Stomach (tissue), 4 donors: ENCODE measurements at regions not wholly inside any gene's neighbourhood (a gene's known extent, or its start where the extent isn't known, plus 50 kb on each side); places are given as distances from the start of the nearest gene placed in this dataset.
"Not testable (repeated sequence)": the region's sequence is repeated elsewhere in the genome, so short reads cannot be mapped to it uniquely, and the experiment has no call there.

ENCODE experiments used
- EP300 ChIP-seq: sonication (generic); formaldehyde crosslinking; IDR thresholded peaks from one replicate; pipeline ENCODE4 v1.6.1; 2017; ENCODE audit warnings: antibody characterized with exemption
- POLR2A ChIP-seq, 4 donors: fragments of 450-650 bp; IDR thresholded peaks; one replicate each; pipeline ENCODE4 v1.6.1; 2016; ENCODE audit warnings: antibody characterized with exemption in 4 of 4, control low read depth in 2 of 4, mild to moderate bottlenecking in 1 of 4, moderate library complexity in 1 of 4
- TF ChIP-seq, protein P1 (sequence below), 7 experiments: fragments of 450-650 bp in 4 of 7; fragments of 200-600 bp in 3 of 7; sonication (generic) in 3 of 7; IDR thresholded peaks; one replicate each; pipeline ENCODE4 v1.5.1; 2016 to 2019; ENCODE audit warnings: antibody characterized with exemption in 7 of 7, control low read depth in 2 of 7, mild to moderate bottlenecking in 1 of 7

GRCh38 chr4:184967699-184968098 is 50.6 kb upstream of the HELT start:
- TF ChIP-seq, protein P1, sequence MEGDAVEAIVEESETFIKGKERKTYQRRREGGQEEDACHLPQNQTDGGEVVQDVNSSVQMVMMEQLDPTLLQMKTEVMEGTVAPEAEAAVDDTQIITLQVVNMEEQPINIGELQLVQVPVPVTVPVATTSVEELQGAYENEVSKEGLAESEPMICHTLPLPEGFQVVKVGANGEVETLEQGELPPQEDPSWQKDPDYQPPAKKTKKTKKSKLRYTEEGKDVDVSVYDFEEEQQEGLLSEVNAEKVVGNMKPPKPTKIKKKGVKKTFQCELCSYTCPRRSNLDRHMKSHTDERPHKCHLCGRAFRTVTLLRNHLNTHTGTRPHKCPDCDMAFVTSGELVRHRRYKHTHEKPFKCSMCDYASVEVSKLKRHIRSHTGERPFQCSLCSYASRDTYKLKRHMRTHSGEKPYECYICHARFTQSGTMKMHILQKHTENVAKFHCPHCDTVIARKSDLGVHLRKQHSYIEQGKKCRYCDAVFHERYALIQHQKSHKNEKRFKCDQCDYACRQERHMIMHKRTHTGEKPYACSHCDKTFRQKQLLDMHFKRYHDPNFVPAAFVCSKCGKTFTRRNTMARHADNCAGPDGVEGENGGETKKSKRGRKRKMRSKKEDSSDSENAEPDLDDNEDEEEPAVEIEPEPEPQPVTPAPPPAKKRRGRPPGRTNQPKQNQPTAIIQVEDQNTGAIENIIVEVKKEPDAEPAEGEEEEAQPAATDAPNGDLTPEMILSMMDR (IDR thresholded peaks at IDR 0.05) = not testable (repeated sequence)
- not testable (repeated sequence) for TF ChIP-seq EP300; POLR2A (IDR thresholded peaks at IDR 0.05)
